ENCODE measurements at regions not wholly inside any gene's neighbourhood (a gene's known extent, or its start where the extent isn't known, plus 50 kb on each side); places are given as distances from the start of the nearest gene placed in this dataset.

- no peaks in the 10 kb centered on the region for H3K79me2 ChIP-seq (ENCODE audit: insufficient read depth, low read length)
- no peak overlapping the region for H3K4me2 ChIP-seq (ENCODE audit: low read length)
- TF ChIP-seq, protein P1, sequence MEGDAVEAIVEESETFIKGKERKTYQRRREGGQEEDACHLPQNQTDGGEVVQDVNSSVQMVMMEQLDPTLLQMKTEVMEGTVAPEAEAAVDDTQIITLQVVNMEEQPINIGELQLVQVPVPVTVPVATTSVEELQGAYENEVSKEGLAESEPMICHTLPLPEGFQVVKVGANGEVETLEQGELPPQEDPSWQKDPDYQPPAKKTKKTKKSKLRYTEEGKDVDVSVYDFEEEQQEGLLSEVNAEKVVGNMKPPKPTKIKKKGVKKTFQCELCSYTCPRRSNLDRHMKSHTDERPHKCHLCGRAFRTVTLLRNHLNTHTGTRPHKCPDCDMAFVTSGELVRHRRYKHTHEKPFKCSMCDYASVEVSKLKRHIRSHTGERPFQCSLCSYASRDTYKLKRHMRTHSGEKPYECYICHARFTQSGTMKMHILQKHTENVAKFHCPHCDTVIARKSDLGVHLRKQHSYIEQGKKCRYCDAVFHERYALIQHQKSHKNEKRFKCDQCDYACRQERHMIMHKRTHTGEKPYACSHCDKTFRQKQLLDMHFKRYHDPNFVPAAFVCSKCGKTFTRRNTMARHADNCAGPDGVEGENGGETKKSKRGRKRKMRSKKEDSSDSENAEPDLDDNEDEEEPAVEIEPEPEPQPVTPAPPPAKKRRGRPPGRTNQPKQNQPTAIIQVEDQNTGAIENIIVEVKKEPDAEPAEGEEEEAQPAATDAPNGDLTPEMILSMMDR (IDR thresholded peaks at IDR 0.05; ENCODE audit: low read length), result no peak
- TF ChIP-seq EZH2 (IDR thresholded peaks at IDR 0.05; ENCODE audit: borderline replicate concordance, low read length), result no peak
- H3F3A ChIP-seq (ENCODE audit: insufficient read depth, low read length), result no peaks in the 10 kb centered on the region
- H3K36me3 ChIP-seq (ENCODE audit: insufficient read depth, low read length), result no peaks in the 10 kb centered on the region
- H3K4me1 ChIP-seq (ENCODE audit: insufficient read depth, low read length, severe bottlenecking), result no peaks in the 10 kb centered on the region
- no peaks in the 10 kb centered on the region for H4K20me1 ChIP-seq (ENCODE audit: insufficient read depth, low read length)
- no peak overlapping the region for H3K27ac ChIP-seq (ENCODE audit: low read depth, low read length, poor library complexity, severe bottlenecking)
- no peak overlapping the region for H3K9ac ChIP-seq (ENCODE audit: low read length)
- H3K4me3 ChIP-seq (ENCODE audit: low read depth, low read length, poor library complexity, severe bottlenecking), result no peak overlapping the region
- no peaks in the 10 kb centered on the region for H3K9me3 ChIP-seq (ENCODE audit: low read length)
- no peaks in the 10 kb centered on the region for H3K27me3 ChIP-seq (ENCODE audit: insufficient read depth, low read length)
- H3K9me2 ChIP-seq (ENCODE audit: low read depth, low read length), result no peaks in the 10 kb centered on the region
- H2AFZ ChIP-seq (ENCODE audit: low read length), result no peak overlapping the region
Measured at GRCh38 chr9:100775912-100776311, 198.0 kb downstream of the CAVIN4 start.

GRCh38 chr9:100784755-100785154 is 206.9 kb downstream of the CAVIN4 start:
- Histone ChIP-seq H3K27ac (ENCODE audit: low read depth, low read length, poor library complexity, severe bottlenecking) (no peak overlapping the region), H3K4me2 (ENCODE audit: low read length) (no peak overlapping the region), H3K4me3 (ENCODE audit: low read depth, low read length, poor library complexity, severe bottlenecking) (no peak overlapping the region), H3K4me1 (ENCODE audit: insufficient read depth, low read length, severe bottlenecking) (no peaks in the 10 kb centered on the region), H3K9me3 (ENCODE audit: low read length) (no peaks in the 10 kb centered on the region), H3K36me3 (ENCODE audit: insufficient read depth, low read length) (no peaks in the 10 kb centered on the region), H3K9ac (ENCODE audit: low read length) (no peak overlapping the region), H4K20me1 (ENCODE audit: insufficient read depth, low read length) (no peaks in the 10 kb centered on the region), H3K27me3 (ENCODE audit: insufficient read depth, low read length) (no peaks in the 10 kb centered on the region), H2AFZ (ENCODE audit: low read length) (no peak overlapping the region), H3K79me2 (ENCODE audit: insufficient read depth, low read length) (no peaks in the 10 kb centered on the region), H3K9me2 (ENCODE audit: low read depth, low read length) (no peaks in the 10 kb centered on the region), H3F3A (ENCODE audit: insufficient read depth, low read length) (no peaks in the 10 kb centered on the region)
- TF ChIP-seq, protein P1 (IDR thresholded peaks at IDR 0.05; ENCODE audit: low read length), result no peak
- no peak for TF ChIP-seq EZH2 (IDR thresholded peaks at IDR 0.05; ENCODE audit: borderline replicate concordance, low read length)

- Histone ChIP-seq H3K36me3 (ENCODE audit: insufficient read depth, low read length) (no peaks in the 10 kb centered on the region), H3F3A (ENCODE audit: insufficient read depth, low read length) (no peaks in the 10 kb centered on the region), H3K27me3 (ENCODE audit: insufficient read depth, low read length) (no peaks in the 10 kb centered on the region), H2AFZ (ENCODE audit: low read length) (no peak overlapping the region), H3K4me2 (ENCODE audit: low read length) (no peak overlapping the region), H3K4me1 (ENCODE audit: insufficient read depth, low read length, severe bottlenecking) (no peaks in the 10 kb centered on the region), H3K9ac (ENCODE audit: low read length) (no peak overlapping the region), H4K20me1 (ENCODE audit: insufficient read depth, low read length) (no peaks in the 10 kb centered on the region), H3K79me2 (ENCODE audit: insufficient read depth, low read length) (no peaks in the 10 kb centered on the region), H3K9me3 (ENCODE audit: low read length) (no peaks in the 10 kb centered on the region), H3K27ac (ENCODE audit: low read depth, low read length, poor library complexity, severe bottlenecking) (no peak overlapping the region), H3K9me2 (ENCODE audit: low read depth, low read length) (no peaks in the 10 kb centered on the region), H3K4me3 (ENCODE audit: low read depth, low read length, poor library complexity, severe bottlenecking) (no peak overlapping the region)
- no peak for TF ChIP-seq EZH2 (IDR thresholded peaks at IDR 0.05; ENCODE audit: borderline replicate concordance, low read length)
- TF ChIP-seq, protein P1 (IDR thresholded peaks at IDR 0.05; ENCODE audit: low read length), result no peak
Measured at GRCh38 chr9:100785946-100786345, 208.1 kb downstream of the CAVIN4 start.
